Gastrocnemius medialis (tissue), 4 donors: ENCODE measurements at regions not wholly inside any gene's neighbourhood (a gene's known extent, or its start where the extent isn't known, plus 50 kb on each side); places are given as distances from the start of the nearest gene placed in this dataset.
"Not testable (repeated sequence)": the region's sequence is repeated elsewhere in the genome, so short reads cannot be mapped to it uniquely, and the experiment has no call there.

Experiments
- ATAC-seq, 2 donors: fragments of 150-250 bp; one replicate each; pipeline ENCODE4 v1.9.1; 2016
- DNase-seq, 2 donors: peaks; one replicate each; pipeline ENCODE4 v3.0.0-alpha.2; 2019
- H3K27ac ChIP-seq, 4 donors: fragments of 200-600 bp; sonication (generic); 1 replicate in 1 of 4; 2 replicates in 3 of 4; pipeline ENCODE4 v1.5.1; 2016 to 2018; ENCODE audit warnings: mild to moderate bottlenecking in 2 of 4, moderate library complexity in 1 of 4
- H3K27me3 ChIP-seq, 3 donors: fragments of 200-600 bp; sonication (generic) in 2 of 3; 1 replicate in 1 of 3; 2 replicates in 2 of 3; pipeline versions ENCODE4 v1.5.1 to v1.6.0; 2016 to 2019; ENCODE audit warnings: mild to moderate bottlenecking in 1 of 3, moderate library complexity in 1 of 3
- H3K36me3 ChIP-seq, 2 donors: fragments of 200-600 bp; sonication (generic) in 1 of 2; one replicate each; pipeline ENCODE4 v1.5.1; 2017 to 2018
- H3K4me1 ChIP-seq, 2 donors: fragments of 200-600 bp; sonication (generic) in 1 of 2; one replicate each; pipeline ENCODE4 v1.5.1; 2016 to 2017; ENCODE audit warnings: mild to moderate bottlenecking in 2 of 2
- H3K4me3 ChIP-seq, 4 donors: fragments of 200-600 bp; sonication (generic) in 3 of 4; 1 replicate in 1 of 4; 2 replicates in 3 of 4; pipeline ENCODE4 v1.5.1; 2016 to 2019; ENCODE audit warnings: mild to moderate bottlenecking in 2 of 4
- H3K9me3 ChIP-seq, 3 donors: fragments of 200-600 bp; sonication (generic) in 2 of 3; 1 replicate in 1 of 3; 2 replicates in 2 of 3; pipeline ENCODE4 v1.5.1; 2016 to 2019
- CTCF ChIP-seq, 5 experiments: fragments of 450-650 bp in 3 of 5; fragments of 200-600 bp in 2 of 5; sonication (generic) in 2 of 5; IDR thresholded peaks in 4 of 5; conservative IDR thresholded peaks in 1 of 5; 1 replicate in 4 of 5; 2 replicates in 1 of 5; pipeline ENCODE4 v1.5.1; 2016 to 2019; ENCODE audit warnings: antibody characterized with exemption in 5 of 5, mild to moderate bottlenecking in 3 of 5, moderate library complexity in 3 of 5
- POLR2A ChIP-seq, 2 donors: fragments of 450-650 bp; IDR thresholded peaks; one replicate each; pipeline ENCODE4 v1.6.1; 2017; ENCODE audit warnings: antibody characterized with exemption in 2 of 2, mild to moderate bottlenecking in 2 of 2, moderate library complexity in 2 of 2
- in situ Hi-C, 4 donors: fragments of 200-750 bp; cut with MboI; loops; one replicate each; pipeline versions ENCODE4 v1.15.0 to v1.8.0; 2017; ENCODE audit warnings: low sequenced_read_pairs in 4 of 4
- intact Hi-C: fragments of 100-400 bp; cut with DNase I; formaldehyde crosslinking; loops from one replicate; pipeline ENCODE4 v1.15.1; 2023; ENCODE audit warnings: low total_unique reads

- no peaks in the 10 kb centered on the region for H3K9me3 ChIP-seq
- no peaks in the 10 kb centered on the region for H3K36me3 ChIP-seq
- intact Hi-C loops (no loop called here), in situ Hi-C loops (loop anchor here in 2 of 4 donors (25.0 kb wide), 2 partner anchors 473 to 773 kb away; no protein-coding TSS in a partner anchor)
- H3K4me3 ChIP-seq, result no peak overlapping the region
- no peaks in the 10 kb centered on the region for H3K4me1 ChIP-seq
- H3K27ac ChIP-seq, result no peak overlapping the region
- no peak for DNase-seq
- no peaks in the 10 kb centered on the region for H3K27me3 ChIP-seq
- ATAC-seq, result no peak
- no peak for TF ChIP-seq CTCF (IDR thresholded peaks at IDR 0.05 in 4 of 5, conservative IDR thresholded peaks at IDR 0.05 in 1 of 5)
- TF ChIP-seq POLR2A (IDR thresholded peaks at IDR 0.05), result no peak
Observed at GRCh38 chr18:21960189-21960588, 209.2 kb upstream of the GATA6 start.

- Histone ChIP-seq H3K4me3 (no peak overlapping the region), H3K9me3 (no peaks in the 10 kb centered on the region), H3K4me1 (no peaks in the 10 kb centered on the region), H3K36me3 (no peaks in the 10 kb centered on the region), H3K27ac (no peak overlapping the region), H3K27me3 (no peaks in the 10 kb centered on the region)
- no peak for ATAC-seq
- in situ Hi-C loops, result loop anchor here in 2 of 4 donors (25.0 kb wide), 2 partner anchors 476 to 776 kb away; no protein-coding TSS in a partner anchor
- intact Hi-C loops, result no loop called here
- TF ChIP-seq POLR2A (IDR thresholded peaks at IDR 0.05) (no peak), CTCF (IDR thresholded peaks at IDR 0.05 in 4 of 5, conservative IDR thresholded peaks at IDR 0.05 in 1 of 5) (no peak)
- no peak for DNase-seq
Observed at GRCh38 chr18:21963336-21963735, 206.1 kb upstream of the GATA6 start.

- ATAC-seq (no peak), DNase-seq (no peak)
- no peaks in the 10 kb centered on the region for H3K27me3 ChIP-seq
- no peak for TF ChIP-seq POLR2A (IDR thresholded peaks at IDR 0.05)
- no peak for TF ChIP-seq CTCF (IDR thresholded peaks at IDR 0.05 in 4 of 5, conservative IDR thresholded peaks at IDR 0.05 in 1 of 5)
- no peaks in the 10 kb centered on the region for H3K9me3 ChIP-seq
- no peak overlapping the region for H3K4me3 ChIP-seq
- no peaks in the 10 kb centered on the region for H3K4me1 ChIP-seq
- in situ Hi-C loops (loop anchor here in 2 of 4 donors (25.0 kb wide), 2 partner anchors 481 to 781 kb away; no protein-coding TSS in a partner anchor), intact Hi-C loops (no loop called here)
- H3K36me3 ChIP-seq, result no peaks in the 10 kb centered on the region
- H3K27ac ChIP-seq, result no peak overlapping the region
Observed at GRCh38 chr18:21968338-21968737, 201.1 kb upstream of the GATA6 start.

GRCh38 chr18:21972281-21972680, 197.1 kb upstream of the GATA6 start:
- intact Hi-C loops, result no loop called here
- H3K9me3 ChIP-seq, result no peaks in the 10 kb centered on the region
- DNase-seq (no peak), ATAC-seq (no peak)
- in situ Hi-C loops, result loop anchor here in 2 of 4 donors (25.0 kb wide), 2 partner anchors 485 to 785 kb away; no protein-coding TSS in a partner anchor
- no peak for TF ChIP-seq CTCF (IDR thresholded peaks at IDR 0.05 in 4 of 5, conservative IDR thresholded peaks at IDR 0.05 in 1 of 5)
- TF ChIP-seq POLR2A (IDR thresholded peaks at IDR 0.05), result no peak
- no peak overlapping the region for H3K27ac ChIP-seq
- no peaks in the 10 kb centered on the region for H3K36me3 ChIP-seq
- no peaks in the 10 kb centered on the region for H3K27me3 ChIP-seq
- H3K4me3 ChIP-seq, result no peak overlapping the region
- no peaks in the 10 kb centered on the region for H3K4me1 ChIP-seq

- intact Hi-C loops, H3K9me3 ChIP-seq, H3K27me3 ChIP-seq, H3K4me3 ChIP-seq, H3K36me3 ChIP-seq, in situ Hi-C loops, H3K4me1 ChIP-seq, DNase-seq, H3K27ac ChIP-seq, ATAC-seq: not testable (repeated sequence)
Observed at GRCh38 chr18:21975954-21976353, 193.4 kb upstream of the GATA6 start.
